ENCODE measurements at regions not wholly inside any gene's neighbourhood (a gene's known extent, or its start where the extent isn't known, plus 50 kb on each side); places are given as distances from the start of the nearest gene placed in this dataset.

GRCh38 chr6:126842769-126843168 is 275.7 kb upstream of the RSPO3 start:
- Histone ChIP-seq H3K36me3 (no peaks in the 10 kb centered on the region), H3K4me3 (no peak overlapping the region), H3K27me3 (no peaks in the 10 kb centered on the region), H3K27ac (no peak overlapping the region), H3K9me3 (no peaks in the 10 kb centered on the region), H3K4me1 (peaks cover 0 to 5% (median 0%) of the 10 kb centered on the region in 4 donors)
- DNase-seq (ENCODE audit: low spot score in 2 of 2) = no peak
- 67 to 76% methylated on average over 1 of the region's 1 CpG for WGBS, 2 donors
- no peak for TF ChIP-seq CTCF (IDR thresholded peaks at IDR 0.05)

DNA sequence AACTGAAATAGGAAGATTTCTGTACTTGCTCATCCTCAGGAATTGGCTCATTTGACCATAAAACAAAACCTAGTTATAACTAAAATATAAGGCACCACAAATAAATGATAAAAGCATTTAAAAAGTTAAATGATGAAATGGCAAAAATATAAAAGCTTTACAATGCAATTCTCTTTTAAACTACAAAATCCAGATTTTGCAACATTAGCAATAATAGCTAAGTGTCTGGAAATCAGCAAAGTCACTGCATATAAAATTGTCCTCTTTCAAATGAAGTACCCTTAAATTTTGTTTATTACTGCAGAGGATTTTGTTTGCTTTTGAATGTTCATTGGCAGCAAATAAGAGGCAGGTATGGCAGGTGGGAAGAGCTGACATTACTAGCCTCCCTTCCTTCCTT is 270.4 kb upstream of the RSPO3 start:
- TF ChIP-seq EP300 (IDR thresholded peaks at IDR 0.05) (no peak), CTCF (IDR thresholded peaks at IDR 0.05) (no peak), POLR2A (IDR thresholded peaks at IDR 0.05) (no peak)
- H3K9me3 ChIP-seq = no peaks in the 10 kb centered on the region
- no peaks in the 10 kb centered on the region for H3K36me3 ChIP-seq
- H3K27me3 ChIP-seq = no peaks in the 10 kb centered on the region
- DNase-seq (ENCODE audit: low spot score in 2 of 2) = no peak
- peaks cover 0 to 5% (median 0%) of the 10 kb centered on the region in 4 donors for H3K4me1 ChIP-seq
- no peak overlapping the region for H3K27ac ChIP-seq
- H3K4me3 ChIP-seq = no peak overlapping the region

DNA sequence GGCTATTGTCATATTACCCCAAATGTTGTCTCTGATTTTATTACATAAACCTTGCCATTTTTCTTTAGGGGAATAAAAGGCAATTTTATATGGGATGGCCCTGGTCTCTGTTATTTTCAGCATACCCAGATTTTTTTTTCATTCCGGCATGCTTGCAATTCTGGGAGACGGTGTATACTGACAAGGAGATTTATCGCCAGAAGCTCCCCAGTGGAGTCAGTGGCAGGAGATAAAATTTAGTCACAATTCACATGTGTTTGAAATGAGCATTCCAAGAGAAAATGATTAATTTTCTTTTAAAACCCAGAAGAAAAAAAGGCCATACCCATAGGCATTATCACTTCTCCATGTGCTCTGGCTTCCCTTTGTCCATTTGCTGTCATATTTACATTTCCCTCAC is 250.8 kb upstream of the RSPO3 start:
- H3K4me3 ChIP-seq = no peak overlapping the region
- no peak overlapping the region for H3K27ac ChIP-seq
- H3K9me3 ChIP-seq = peaks cover 0 to 4% (median 0%) of the 10 kb centered on the region in 4 donors
- H3K27me3 ChIP-seq = no peaks in the 10 kb centered on the region
- no peak for DNase-seq (ENCODE audit: low spot score in 2 of 2)
- no peaks in the 10 kb centered on the region for H3K36me3 ChIP-seq
- no peaks in the 10 kb centered on the region for H3K4me1 ChIP-seq
- 90 to 93% methylated on average over 3 of the region's 3 CpGs for WGBS, 2 donors
- TF ChIP-seq CTCF (IDR thresholded peaks at IDR 0.05) (no peak), EP300 (IDR thresholded peaks at IDR 0.05) (no peak), POLR2A (IDR thresholded peaks at IDR 0.05) (no peak)

DNA sequence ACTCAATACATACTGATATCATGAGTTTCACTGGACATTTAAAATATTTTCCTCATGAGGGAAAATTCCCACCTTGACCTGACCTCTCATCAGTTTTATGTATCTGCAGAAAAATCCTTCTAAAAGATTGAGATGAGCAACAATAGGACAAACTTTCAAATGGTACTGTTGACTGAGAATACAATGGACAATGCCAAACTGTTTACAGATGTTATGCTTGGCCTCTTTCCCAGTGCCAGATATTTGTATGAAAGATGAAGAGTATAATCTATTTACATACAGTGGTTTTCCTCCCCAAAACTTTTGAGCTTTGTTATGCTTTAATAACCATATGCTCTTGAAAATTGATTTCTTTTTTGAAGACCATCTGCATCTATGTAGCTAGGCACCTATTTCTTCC is 245.1 kb upstream of the RSPO3 start:
- H3K9me3 ChIP-seq = no peaks in the 10 kb centered on the region
- H3K27me3 ChIP-seq = no peaks in the 10 kb centered on the region
- no peak overlapping the region for H3K27ac ChIP-seq
- no peak for DNase-seq (ENCODE audit: low spot score in 2 of 2)
- H3K36me3 ChIP-seq = no peaks in the 10 kb centered on the region
- no peak overlapping the region for H3K4me3 ChIP-seq
- TF ChIP-seq CTCF (IDR thresholded peaks at IDR 0.05) (no peak), EP300 (IDR thresholded peaks at IDR 0.05) (no peak), POLR2A (IDR thresholded peaks at IDR 0.05) (no peak)
- no peaks in the 10 kb centered on the region for H3K4me1 ChIP-seq

GRCh38 chr6:126873791-126874190 is 244.7 kb upstream of the RSPO3 start:
- no peak for TF ChIP-seq EP300 (IDR thresholded peaks at IDR 0.05)
- no peak for TF ChIP-seq CTCF (IDR thresholded peaks at IDR 0.05)
- TF ChIP-seq POLR2A (IDR thresholded peaks at IDR 0.05) = no peak
- WGBS, 2 donors = 53 to 61% methylated on average over 1 of the region's 1 CpG
- Histone ChIP-seq H3K27me3 (no peaks in the 10 kb centered on the region), H3K36me3 (no peaks in the 10 kb centered on the region), H3K4me3 (no peak overlapping the region), H3K27ac (no peak overlapping the region), H3K9me3 (no peaks in the 10 kb centered on the region), H3K4me1 (no peaks in the 10 kb centered on the region)
- DNase-seq (ENCODE audit: low spot score in 2 of 2) = no peak
